DOHH2 (cell line): ENCODE measurements at regions not wholly inside any gene's neighbourhood (a gene's known extent, or its start where the extent isn't known, plus 50 kb on each side); places are given as distances from the start of the nearest gene placed in this dataset.

ENCODE experiments used
- EZH2phosphoT487 ChIP-seq: fragments of 200-600 bp; sonication (generic); IDR thresholded peaks from 2 replicates; pipeline ENCODE4 v1.6.1; 2017; ENCODE audit warnings: borderline replicate concordance, mild to moderate bottlenecking, antibody characterized with exemption, low read length, moderate library complexity, mixed read lengths
- TF ChIP-seq, protein P1 (sequence below): fragments of 200-600 bp; sonication (generic); IDR thresholded peaks from one replicate; pipeline ENCODE4 v1.5.1; 2014; ENCODE audit warnings: antibody characterized with exemption, mild to moderate bottlenecking, low read depth, low read length; ENCODE audit not compliant: poor library complexity, severe bottlenecking

DNA sequence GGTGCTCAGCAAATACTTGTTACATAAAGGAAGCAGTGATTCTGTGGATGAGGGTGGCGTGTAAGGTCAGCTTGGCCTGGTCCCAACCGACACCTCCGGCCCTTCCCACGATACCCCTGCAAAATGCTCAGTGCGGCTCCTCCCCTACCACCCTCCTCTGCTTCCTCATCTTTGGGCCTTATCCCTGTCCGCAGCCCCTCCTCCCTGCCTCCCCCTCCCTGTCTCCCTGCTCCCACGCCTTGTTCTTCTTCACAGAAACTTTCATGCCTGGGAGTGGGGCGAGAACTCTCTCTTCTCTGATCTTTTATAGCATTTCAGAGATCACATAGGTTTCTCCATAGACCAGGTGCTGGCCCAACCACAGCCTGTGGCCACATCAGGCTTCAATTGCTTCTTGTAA lies 75.0 kb upstream of the ATP2B2 start:
- TF ChIP-seq, protein P1, sequence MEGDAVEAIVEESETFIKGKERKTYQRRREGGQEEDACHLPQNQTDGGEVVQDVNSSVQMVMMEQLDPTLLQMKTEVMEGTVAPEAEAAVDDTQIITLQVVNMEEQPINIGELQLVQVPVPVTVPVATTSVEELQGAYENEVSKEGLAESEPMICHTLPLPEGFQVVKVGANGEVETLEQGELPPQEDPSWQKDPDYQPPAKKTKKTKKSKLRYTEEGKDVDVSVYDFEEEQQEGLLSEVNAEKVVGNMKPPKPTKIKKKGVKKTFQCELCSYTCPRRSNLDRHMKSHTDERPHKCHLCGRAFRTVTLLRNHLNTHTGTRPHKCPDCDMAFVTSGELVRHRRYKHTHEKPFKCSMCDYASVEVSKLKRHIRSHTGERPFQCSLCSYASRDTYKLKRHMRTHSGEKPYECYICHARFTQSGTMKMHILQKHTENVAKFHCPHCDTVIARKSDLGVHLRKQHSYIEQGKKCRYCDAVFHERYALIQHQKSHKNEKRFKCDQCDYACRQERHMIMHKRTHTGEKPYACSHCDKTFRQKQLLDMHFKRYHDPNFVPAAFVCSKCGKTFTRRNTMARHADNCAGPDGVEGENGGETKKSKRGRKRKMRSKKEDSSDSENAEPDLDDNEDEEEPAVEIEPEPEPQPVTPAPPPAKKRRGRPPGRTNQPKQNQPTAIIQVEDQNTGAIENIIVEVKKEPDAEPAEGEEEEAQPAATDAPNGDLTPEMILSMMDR: no peak
- no peak for TF ChIP-seq EZH2phosphoT487
